ENCODE measurements at regions not wholly inside any gene's neighbourhood (a gene's known extent, or its start where the extent isn't known, plus 50 kb on each side); places are given as distances from the start of the nearest gene placed in this dataset.
"Not testable (repeated sequence)": the region's sequence is repeated elsewhere in the genome, so short reads cannot be mapped to it uniquely, and the experiment has no call there.

- TF ChIP-seq, protein P1, sequence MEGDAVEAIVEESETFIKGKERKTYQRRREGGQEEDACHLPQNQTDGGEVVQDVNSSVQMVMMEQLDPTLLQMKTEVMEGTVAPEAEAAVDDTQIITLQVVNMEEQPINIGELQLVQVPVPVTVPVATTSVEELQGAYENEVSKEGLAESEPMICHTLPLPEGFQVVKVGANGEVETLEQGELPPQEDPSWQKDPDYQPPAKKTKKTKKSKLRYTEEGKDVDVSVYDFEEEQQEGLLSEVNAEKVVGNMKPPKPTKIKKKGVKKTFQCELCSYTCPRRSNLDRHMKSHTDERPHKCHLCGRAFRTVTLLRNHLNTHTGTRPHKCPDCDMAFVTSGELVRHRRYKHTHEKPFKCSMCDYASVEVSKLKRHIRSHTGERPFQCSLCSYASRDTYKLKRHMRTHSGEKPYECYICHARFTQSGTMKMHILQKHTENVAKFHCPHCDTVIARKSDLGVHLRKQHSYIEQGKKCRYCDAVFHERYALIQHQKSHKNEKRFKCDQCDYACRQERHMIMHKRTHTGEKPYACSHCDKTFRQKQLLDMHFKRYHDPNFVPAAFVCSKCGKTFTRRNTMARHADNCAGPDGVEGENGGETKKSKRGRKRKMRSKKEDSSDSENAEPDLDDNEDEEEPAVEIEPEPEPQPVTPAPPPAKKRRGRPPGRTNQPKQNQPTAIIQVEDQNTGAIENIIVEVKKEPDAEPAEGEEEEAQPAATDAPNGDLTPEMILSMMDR (conservative IDR thresholded peaks at IDR 0.05 in 1 of 2, IDR thresholded peaks at IDR 0.05 in 1 of 2; ENCODE audit: low read depth in 1 of 2, low read length in 2 of 2), result not testable (repeated sequence)
- not testable (repeated sequence) for TF ChIP-seq EZH2 (IDR thresholded peaks at IDR 0.05; ENCODE audit: low read length, missing control alignments)
Observed at GRCh38 chr4:72704925-72705640, 136.1 kb upstream of the ADAMTS3 start.
